IMR-90 (cell line): ENCODE measurements at regions not wholly inside any gene's neighbourhood (a gene's known extent, or its start where the extent isn't known, plus 50 kb on each side); places are given as distances from the start of the nearest gene placed in this dataset.

Experiments
- ATAC-seq: fragments of 200-7000 bp; cut with Tn5 transposase; 2 replicates; pipeline ENCODE4 v1.9.1; 2020; ENCODE audit warnings: low read depth, mild to moderate bottlenecking, moderate library complexity
- BruUV-seq: library from RNA; stranded (reverse); fragments of 400-500 nt; replicated peaks from 2 replicates; lab custom pipeline; 2021; lab: Mats Ljungman, UMichigan
- CTCF ChIA-PET: fragments of 300-600 bp; formaldehyde crosslinking; extraction: SDS; loops from one replicate; lab custom pipeline; 2021; ENCODE audit warnings: antibody characterized with exemption; lab: Yijun Ruan, JAX
- POLR2A ChIA-PET: fragments of 300-600 bp; sonication (Branson Sonifier 250); formaldehyde crosslinking; loops from one replicate; lab custom pipeline; 2022; ENCODE audit warnings: antibody characterized with exemption; ENCODE audit not compliant: unreplicated experiment; lab: Charles Lee
- DNase-seq: peaks from one replicate; pipeline ENCODE4 v3.0.0; 2013
- H2AFZ ChIP-seq: replicated peaks from 2 replicates; pipeline ENCODE3; 2013; ENCODE audit warnings: low read length, mild to moderate bottlenecking; ENCODE audit not compliant: poor library complexity
- H2AK5ac ChIP-seq: 2 replicates; pipeline ENCODE4 v1.6.1; 2013; ENCODE audit warnings: low read depth, low read length, inconsistent platforms
- H2AK9ac ChIP-seq: replicated peaks from 2 replicates; pipeline ENCODE3; 2013; ENCODE audit warnings: mild to moderate bottlenecking, low read depth, low read length, moderate library complexity; ENCODE audit not compliant: poor library complexity
- H2BK120ac ChIP-seq: 2 replicates; pipeline ENCODE4 v1.6.1; 2013; ENCODE audit warnings: low read depth, low read length, inconsistent platforms
- H2BK15ac ChIP-seq: 3 replicates; pipeline ENCODE4 v1.6.1; 2013; ENCODE audit warnings: low read depth, low read length, inconsistent platforms
- H2BK20ac ChIP-seq: 2 replicates; pipeline ENCODE4 v1.6.1; 2013; ENCODE audit warnings: low read depth, mild to moderate bottlenecking, inconsistent platforms, low read length, moderate library complexity
- H2BK5ac ChIP-seq: 2 replicates; pipeline ENCODE4 v1.6.1; 2013; ENCODE audit warnings: mild to moderate bottlenecking, low read depth, low read length, inconsistent platforms; ENCODE audit not compliant: poor library complexity, severe bottlenecking
- H3K14ac ChIP-seq: replicated peaks from 2 replicates; pipeline ENCODE4 v1.6.1; 2013; ENCODE audit warnings: low read depth, low read length, inconsistent platforms
- H3K18ac ChIP-seq: 2 replicates; pipeline ENCODE4 v1.6.1; 2013; ENCODE audit warnings: low read depth, low read length, control low read depth
- H3K23ac ChIP-seq: 2 replicates; pipeline ENCODE4 v1.6.1; 2013; ENCODE audit warnings: low read depth, low read length, inconsistent platforms
- H3K27ac ChIP-seq: 2 replicates; pipeline ENCODE4 v1.5.1; 2013; ENCODE audit warnings: mild to moderate bottlenecking, control low read depth, low read length; ENCODE audit not compliant: insufficient read depth
- H3K27me3 ChIP-seq: 2 replicates; pipeline ENCODE4 v1.6.1; 2013; ENCODE audit warnings: low read length; ENCODE audit not compliant: control insufficient read depth, insufficient read depth
- H3K36me3 ChIP-seq: 2 replicates; pipeline ENCODE4 v1.6.1; 2013; ENCODE audit warnings: low read length, mixed read lengths; ENCODE audit not compliant: control insufficient read depth, insufficient read depth
- H3K4ac ChIP-seq: 2 replicates; pipeline ENCODE4 v1.6.1; 2013; ENCODE audit warnings: low read depth, low read length, inconsistent platforms
- H3K4me1 ChIP-seq: 2 replicates; pipeline ENCODE4 v1.6.1; 2013; ENCODE audit warnings: low read length, mixed read lengths; ENCODE audit not compliant: control insufficient read depth, insufficient read depth
- H3K4me2 ChIP-seq: 2 replicates; pipeline ENCODE4 v1.6.1; 2013; ENCODE audit warnings: low read depth, mild to moderate bottlenecking, control low read depth, low read length, moderate library complexity
- H3K4me3 ChIP-seq: 2 replicates; pipeline ENCODE4 v1.5.1; 2013; ENCODE audit warnings: low read depth, mild to moderate bottlenecking, control low read depth, low read length, moderate library complexity; ENCODE audit not compliant: insufficient read depth
- H3K56ac ChIP-seq: 2 replicates; pipeline ENCODE4 v1.6.1; 2013; ENCODE audit warnings: low read length, inconsistent platforms; ENCODE audit not compliant: insufficient read depth; ENCODE audit errors: extremely low read depth
- H3K79me1 ChIP-seq, 2 experiments: 2 replicates each; pipeline ENCODE4 v1.6.1; 2013; ENCODE audit warnings: low read length in 2 of 2, inconsistent platforms in 1 of 2, low read depth in 1 of 2
- H3K9ac ChIP-seq: 2 replicates; pipeline ENCODE4 v1.6.1; 2013; ENCODE audit warnings: low read depth, low read length, control low read depth
- H3K9me1 ChIP-seq: 2 replicates; pipeline ENCODE4 v1.6.1; 2013; ENCODE audit warnings: low read length, inconsistent platforms; ENCODE audit not compliant: insufficient read depth
- H3K9me3 ChIP-seq: 2 replicates; pipeline ENCODE4 v1.6.1; 2013; ENCODE audit warnings: low read length; ENCODE audit not compliant: control insufficient read depth, insufficient read depth
- H4K20me1 ChIP-seq: 2 replicates; pipeline ENCODE4 v1.6.1; 2013; ENCODE audit warnings: low read length, inconsistent platforms; ENCODE audit not compliant: insufficient read depth
- H4K5ac ChIP-seq: 2 replicates; pipeline ENCODE4 v1.6.1; 2013; ENCODE audit warnings: mild to moderate bottlenecking, low read depth, low read length, control low read depth
- H4K8ac ChIP-seq, 2 experiments: 2 replicates each; pipeline ENCODE4 v1.6.1; 2013; ENCODE audit warnings: low read depth in 2 of 2, low read length in 2 of 2, control low read depth in 1 of 2, inconsistent platforms in 1 of 2
- H4K91ac ChIP-seq: 2 replicates; pipeline ENCODE4 v1.6.1; 2013; ENCODE audit warnings: low read depth, low read length, inconsistent platforms; ENCODE audit not compliant: insufficient read depth
- BHLHE40 ChIP-seq: fragments of 150-350 bp; IDR thresholded peaks from 2 replicates; pipeline ENCODE4 v1.6.1; 2016; ENCODE audit warnings: mild to moderate bottlenecking, low read depth, low read length
- CHD1 ChIP-seq: IDR thresholded peaks from 2 replicates; pipeline ENCODE4 v1.6.1; 2012; ENCODE audit warnings: low read depth, low read length, improper control_type of control experiment
- FOS ChIP-seq: fragments of 150-350 bp; IDR thresholded peaks from 2 replicates; pipeline ENCODE4 v1.6.1; 2016; ENCODE audit warnings: low read depth, low read length
- MAZ ChIP-seq: IDR thresholded peaks from 2 replicates; pipeline ENCODE4 v1.6.1; 2012; ENCODE audit warnings: low read depth, mild to moderate bottlenecking, low read length, improper control_type of control experiment, moderate library complexity, borderline replicate concordance
- MXI1 ChIP-seq: IDR thresholded peaks from 2 replicates; pipeline ENCODE4 v1.6.1; 2012; ENCODE audit warnings: low read depth, mild to moderate bottlenecking, low read length, moderate library complexity, borderline replicate concordance
- NFE2L2 ChIP-seq: fragments of 150-350 bp; IDR thresholded peaks from 2 replicates; pipeline ENCODE4 v1.6.1; 2016; ENCODE audit warnings: low read depth, mild to moderate bottlenecking, low read length
- RFX5 ChIP-seq: IDR thresholded peaks from 2 replicates; pipeline ENCODE4 v1.8.0; 2012; ENCODE audit warnings: low read depth, mild to moderate bottlenecking, low read length, moderate library complexity
- SMC3 ChIP-seq: fragments of 150-350 bp; IDR thresholded peaks from 2 replicates; pipeline ENCODE4 v1.6.1; 2016; ENCODE audit warnings: low read depth, mild to moderate bottlenecking, antibody characterized with exemption, low read length, moderate library complexity
- WGBS, 2 experiments: methylation state at CpG; one replicate each; pipeline versions ENCODE4 v1.1.5 to v1.1.7; 2013; ENCODE audit warnings: missing lambda C conversion rate in 2 of 2; ENCODE audit not compliant: insufficient read length in 1 of 2; ENCODE audit errors: extremely low coverage in 2 of 2; 5-methylcytosine and 5-hydroxymethylcytosine counted together
- dilution Hi-C: fragments of 300-500 bp; cut with HindIII; formaldehyde crosslinking; loops from one replicate; pipeline ENCODE4 v1.14.3; 2018; ENCODE audit warnings: low sequenced_read_pairs; ENCODE audit not compliant: unreplicated experiment
- in situ Hi-C: fragments of 300-500 bp; cut with MboI; formaldehyde crosslinking; loops from 3 replicates; pipeline ENCODE4 v1.14.3; 2019; ENCODE audit warnings: low sequenced_read_pairs, inconsistent platforms, mixed read lengths
- intact Hi-C: fragments of 100-400 bp; cut with micrococcal nuclease; formaldehyde crosslinking; loops from 2 replicates; pipeline ENCODE4 v1.10.0; 2022
- TF ChIP-seq, protein P1 (sequence below): conservative IDR thresholded peaks from 2 replicates; pipeline ENCODE4 v1.5.1; 2012; ENCODE audit warnings: mild to moderate bottlenecking, low read depth, low read length, improper control_type of control experiment

DNA sequence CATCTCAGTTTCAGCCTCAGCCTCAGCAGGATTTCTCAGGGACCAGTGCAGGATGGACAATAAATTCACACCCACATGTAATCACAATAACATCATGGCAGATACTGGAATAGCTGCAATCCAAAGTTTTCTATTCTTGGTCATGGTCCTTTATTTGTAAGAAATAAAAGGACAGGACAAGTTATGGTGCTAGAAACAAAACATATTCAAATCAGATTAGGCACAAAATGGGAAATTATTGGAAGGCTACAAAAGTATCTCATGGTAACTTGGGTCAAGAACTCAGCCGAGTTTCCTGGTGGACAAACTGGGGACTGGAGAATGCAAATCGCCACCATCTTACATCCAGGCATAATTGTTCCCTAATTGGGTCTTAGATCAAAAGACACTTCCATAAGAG lies 1768.2 kb upstream of the WWC1 start:
- H2BK20ac ChIP-seq = no peak overlapping the region
- H3K4me1 ChIP-seq = no peaks in the 10 kb centered on the region
- H3K27ac ChIP-seq = no peak overlapping the region
- no peak overlapping the region for H2AK9ac ChIP-seq
- H3K9me3 ChIP-seq = peaks cover 15% of the 10 kb centered on the region
- H3K56ac ChIP-seq = no peak overlapping the region
- ChIA-PET POLR2A (no interaction called here), CTCF (no interaction called here)
- no peak overlapping the region for H2BK15ac ChIP-seq
- no peak overlapping the region for H4K91ac ChIP-seq
- H3K4me3 ChIP-seq = no peak overlapping the region
- no peaks in the 10 kb centered on the region for H3K27me3 ChIP-seq
- H3K9ac ChIP-seq = no peak overlapping the region
- no peak overlapping the region for H2AK5ac ChIP-seq
- no peak overlapping the region for H2AFZ ChIP-seq
- H3K9me1 ChIP-seq = no peaks in the 10 kb centered on the region
- H3K36me3 ChIP-seq = no peaks in the 10 kb centered on the region
- BruUV-seq = no TSS peak
- in situ Hi-C loops (no loop called here), dilution Hi-C loops (no loop called here), intact Hi-C loops (no loop called here)
- H2BK120ac ChIP-seq = no peak overlapping the region
- H4K20me1 ChIP-seq = no peaks in the 10 kb centered on the region
- 40% methylated on average over 1 of the region's 2 CpGs; no CpG with 5 or more reads in 1 of the 2 experiments for WGBS, 2 experiments
- DNase-seq = no peak
- H3K79me1 ChIP-seq = no peaks in the 10 kb centered on the region
- no peak overlapping the region for H3K18ac ChIP-seq
- H3K4me2 ChIP-seq = no peak overlapping the region
- TF ChIP-seq BHLHE40 (no peak), CHD1 (no peak), FOS (no peak), NFE2L2 (no peak), MXI1 (no peak), RFX5 (no peak), SMC3 (no peak), MAZ (no peak)
- TF ChIP-seq, protein P1, sequence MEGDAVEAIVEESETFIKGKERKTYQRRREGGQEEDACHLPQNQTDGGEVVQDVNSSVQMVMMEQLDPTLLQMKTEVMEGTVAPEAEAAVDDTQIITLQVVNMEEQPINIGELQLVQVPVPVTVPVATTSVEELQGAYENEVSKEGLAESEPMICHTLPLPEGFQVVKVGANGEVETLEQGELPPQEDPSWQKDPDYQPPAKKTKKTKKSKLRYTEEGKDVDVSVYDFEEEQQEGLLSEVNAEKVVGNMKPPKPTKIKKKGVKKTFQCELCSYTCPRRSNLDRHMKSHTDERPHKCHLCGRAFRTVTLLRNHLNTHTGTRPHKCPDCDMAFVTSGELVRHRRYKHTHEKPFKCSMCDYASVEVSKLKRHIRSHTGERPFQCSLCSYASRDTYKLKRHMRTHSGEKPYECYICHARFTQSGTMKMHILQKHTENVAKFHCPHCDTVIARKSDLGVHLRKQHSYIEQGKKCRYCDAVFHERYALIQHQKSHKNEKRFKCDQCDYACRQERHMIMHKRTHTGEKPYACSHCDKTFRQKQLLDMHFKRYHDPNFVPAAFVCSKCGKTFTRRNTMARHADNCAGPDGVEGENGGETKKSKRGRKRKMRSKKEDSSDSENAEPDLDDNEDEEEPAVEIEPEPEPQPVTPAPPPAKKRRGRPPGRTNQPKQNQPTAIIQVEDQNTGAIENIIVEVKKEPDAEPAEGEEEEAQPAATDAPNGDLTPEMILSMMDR = no peak
- no peak for ATAC-seq
- no peak overlapping the region for H4K5ac ChIP-seq
- H4K8ac ChIP-seq = no peak overlapping the region
- no peak overlapping the region for H3K4ac ChIP-seq
- H2BK5ac ChIP-seq = no peak overlapping the region
- H3K14ac ChIP-seq = no peak overlapping the region
- H3K23ac ChIP-seq = no peak overlapping the region
